ENCODE measurements at regions not wholly inside any gene's neighbourhood (a gene's known extent, or its start where the extent isn't known, plus 50 kb on each side); places are given as distances from the start of the nearest gene placed in this dataset.

DNA sequence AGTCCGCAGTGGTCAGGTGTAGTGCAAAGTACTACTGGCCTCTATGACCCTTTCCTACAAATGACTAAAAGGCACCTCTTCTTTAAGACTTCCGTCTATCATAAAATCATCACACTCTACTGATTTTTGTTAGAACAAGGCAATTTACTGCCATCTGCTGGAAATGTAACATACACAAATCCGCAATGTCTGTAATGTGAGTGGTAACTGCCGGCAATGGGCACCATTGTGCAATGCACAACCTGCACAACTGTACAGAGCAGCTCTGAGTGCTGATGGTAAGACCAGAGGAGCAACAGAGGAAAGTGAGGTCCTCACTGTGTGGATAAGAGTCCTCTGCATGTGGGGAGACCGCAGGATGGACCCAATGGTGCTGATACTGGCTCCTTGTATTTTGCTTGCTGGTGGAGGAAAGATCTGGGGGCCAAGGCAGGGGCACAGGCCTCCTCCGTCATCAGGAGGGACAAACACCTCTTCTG lies 103.7 kb downstream of the ATPSCKMT start:
- no peaks in the 10 kb centered on the region for H3K79me2 ChIP-seq (ENCODE audit: insufficient read depth, low read length)
- no peak overlapping the region for H2AFZ ChIP-seq (ENCODE audit: low read length)
- H3K4me3 ChIP-seq (ENCODE audit: low read depth, low read length, poor library complexity, severe bottlenecking) = no peak overlapping the region
- no peaks in the 10 kb centered on the region for H4K20me1 ChIP-seq (ENCODE audit: insufficient read depth, low read length)
- no peaks in the 10 kb centered on the region for H3F3A ChIP-seq (ENCODE audit: insufficient read depth, low read length)
- no peaks in the 10 kb centered on the region for H3K4me1 ChIP-seq (ENCODE audit: insufficient read depth, low read length, severe bottlenecking)
- no peak overlapping the region for H3K27ac ChIP-seq (ENCODE audit: low read depth, low read length, poor library complexity, severe bottlenecking)
- H3K27me3 ChIP-seq (ENCODE audit: insufficient read depth, low read length) = no peaks in the 10 kb centered on the region; the same call in 1 of the 2 replicates
- H3K9me2 ChIP-seq (ENCODE audit: low read depth, low read length) = no peaks in the 10 kb centered on the region
- no peaks in the 10 kb centered on the region for H3K9me3 ChIP-seq (ENCODE audit: low read length)
- H3K9ac ChIP-seq (ENCODE audit: low read length) = no peak overlapping the region
- TF ChIP-seq CTCF (IDR thresholded peaks at IDR 0.05; ENCODE audit: low read length) (peak; percentile 59), EZH2 (IDR thresholded peaks at IDR 0.05; ENCODE audit: borderline replicate concordance, low read length) (no peak)
- no peaks in the 10 kb centered on the region for H3K36me3 ChIP-seq (ENCODE audit: insufficient read depth, low read length)
- no peak overlapping the region for H3K4me2 ChIP-seq (ENCODE audit: low read length)

DNA sequence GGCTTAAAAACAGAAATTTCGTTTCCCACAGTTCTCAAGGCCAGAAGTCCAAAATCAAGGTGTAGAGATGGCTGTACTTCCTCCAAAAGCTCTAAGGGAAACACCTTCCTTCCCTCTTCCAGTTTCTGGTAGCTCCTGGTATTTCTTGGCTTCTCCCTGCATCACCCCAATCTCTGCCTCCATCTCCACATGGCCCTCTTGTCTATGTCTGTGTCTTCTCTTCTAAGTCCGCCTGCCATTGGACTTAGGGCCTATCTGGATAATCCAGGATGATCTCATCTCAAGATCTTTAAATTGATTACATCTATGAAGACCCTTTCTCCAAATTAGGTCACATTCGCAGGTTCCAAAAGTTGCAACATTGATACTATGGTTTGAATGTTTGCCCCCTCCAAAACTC lies 105.6 kb downstream of the ATPSCKMT start:
- Histone ChIP-seq H3K4me2 (ENCODE audit: low read length) (no peak overlapping the region), H3K4me3 (ENCODE audit: low read depth, low read length, poor library complexity, severe bottlenecking) (no peak overlapping the region), H3K27ac (ENCODE audit: low read depth, low read length, poor library complexity, severe bottlenecking) (no peak overlapping the region), H3K36me3 (ENCODE audit: insufficient read depth, low read length) (no peaks in the 10 kb centered on the region), H3K27me3 (ENCODE audit: insufficient read depth, low read length) (no peaks in the 10 kb centered on the region), H3K9me3 (ENCODE audit: low read length) (no peaks in the 10 kb centered on the region), H3K9ac (ENCODE audit: low read length) (no peak overlapping the region), H3F3A (ENCODE audit: insufficient read depth, low read length) (no peaks in the 10 kb centered on the region), H2AFZ (ENCODE audit: low read length) (no peak overlapping the region), H4K20me1 (ENCODE audit: insufficient read depth, low read length) (no peaks in the 10 kb centered on the region), H3K4me1 (ENCODE audit: insufficient read depth, low read length, severe bottlenecking) (no peaks in the 10 kb centered on the region), H3K9me2 (ENCODE audit: low read depth, low read length) (no peaks in the 10 kb centered on the region), H3K79me2 (ENCODE audit: insufficient read depth, low read length) (no peaks in the 10 kb centered on the region)
- TF ChIP-seq EZH2 (IDR thresholded peaks at IDR 0.05; ENCODE audit: borderline replicate concordance, low read length) (no peak), CTCF (IDR thresholded peaks at IDR 0.05; ENCODE audit: low read length) (no peak)

GRCh38 chr5:10140195-10140973 lies 109.3 kb downstream of the ATPSCKMT start:
- H3K9ac ChIP-seq (ENCODE audit: low read length) = no peak overlapping the region
- H4K20me1 ChIP-seq (ENCODE audit: insufficient read depth, low read length) = no peaks in the 10 kb centered on the region
- no peaks in the 10 kb centered on the region for H3K36me3 ChIP-seq (ENCODE audit: insufficient read depth, low read length)
- TF ChIP-seq EZH2 (IDR thresholded peaks at IDR 0.05; ENCODE audit: borderline replicate concordance, low read length) (no peak), CTCF (IDR thresholded peaks at IDR 0.05; ENCODE audit: low read length) (0 out of 2 replicates have a peak, but pooled peaks have one; percentile 5)
- no peaks in the 10 kb centered on the region for H3K4me1 ChIP-seq (ENCODE audit: insufficient read depth, low read length, severe bottlenecking)
- no peak overlapping the region for H3K4me2 ChIP-seq (ENCODE audit: low read length)
- H3K9me2 ChIP-seq (ENCODE audit: low read depth, low read length) = no peaks in the 10 kb centered on the region
- H3K27ac ChIP-seq (ENCODE audit: low read depth, low read length, poor library complexity, severe bottlenecking) = no peak overlapping the region
- H3F3A ChIP-seq (ENCODE audit: insufficient read depth, low read length) = no peaks in the 10 kb centered on the region
- H3K9me3 ChIP-seq (ENCODE audit: low read length) = no peaks in the 10 kb centered on the region
- H3K4me3 ChIP-seq (ENCODE audit: low read depth, low read length, poor library complexity, severe bottlenecking) = no peak overlapping the region
- H3K27me3 ChIP-seq (ENCODE audit: insufficient read depth, low read length) = no peaks in the 10 kb centered on the region
- H2AFZ ChIP-seq (ENCODE audit: low read length) = no peak overlapping the region
- H3K79me2 ChIP-seq (ENCODE audit: insufficient read depth, low read length) = no peaks in the 10 kb centered on the region
